ENCODE measurements at regions not wholly inside any gene's neighbourhood (a gene's known extent, or its start where the extent isn't known, plus 50 kb on each side); places are given as distances from the start of the nearest gene placed in this dataset.

GRCh38 chr15:66644869-66645268 is 57.2 kb upstream of the SMAD6 start:
- TF ChIP-seq CTCF (IDR thresholded peaks at IDR 0.05; ENCODE audit: low read depth, low read length): no peak
- TF ChIP-seq EZH2phosphoT487 (IDR thresholded peaks at IDR 0.05; ENCODE audit: low read depth): no peak

Measured in OCI-LY3 (cell line).